Sigmoid colon (tissue), 4 donors: ENCODE measurements at regions not wholly inside any gene's neighbourhood (a gene's known extent, or its start where the extent isn't known, plus 50 kb on each side); places are given as distances from the start of the nearest gene placed in this dataset.

ENCODE experiments used
- CTCF ChIP-seq, 4 experiments: fragments of 450-650 bp in 3 of 4; fragments of 200-600 bp in 1 of 4; IDR thresholded peaks; one replicate each; pipeline ENCODE4 v1.5.1; 2016 to 2019; ENCODE audit warnings: antibody characterized with exemption in 4 of 4, mild to moderate bottlenecking in 3 of 4, moderate library complexity in 2 of 4
- POLR2A ChIP-seq, 2 donors: fragments of 450-650 bp; IDR thresholded peaks; one replicate each; pipeline ENCODE4 v1.6.1; 2016; ENCODE audit warnings: antibody characterized with exemption in 2 of 2, mild to moderate bottlenecking in 2 of 2, moderate library complexity in 2 of 2
- POLR2AphosphoS5 ChIP-seq, 4 donors: sonication (generic); formaldehyde crosslinking; IDR thresholded peaks; one replicate each; pipeline ENCODE4 v1.6.1; 2017; ENCODE audit warnings: antibody characterized with exemption in 4 of 4

GRCh38 chr2:234411793-234412192, 85.1 kb downstream of the ARL4C start:
- TF ChIP-seq CTCF (IDR thresholded peaks at IDR 0.05) (no peak), POLR2AphosphoS5 (IDR thresholded peaks at IDR 0.05) (no peak), POLR2A (IDR thresholded peaks at IDR 0.05) (no peak)
